MM.1S (cell line): ENCODE measurements at regions not wholly inside any gene's neighbourhood (a gene's known extent, or its start where the extent isn't known, plus 50 kb on each side); places are given as distances from the start of the nearest gene placed in this dataset.

ENCODE experiments used
- DNase-seq: peaks from one replicate; pipeline ENCODE4 v3.0.0-alpha.2; 2015
- H2AFZ ChIP-seq: fragments of 300-600 bp; sonication (generic); 2 replicates; pipeline ENCODE4 v1.6.0; 2016; ENCODE audit warnings: antibody characterized with exemption, low read length
- H3F3A ChIP-seq: fragments of 300-600 bp; sonication (generic); 2 replicates; pipeline ENCODE4 v1.6.1; 2016; ENCODE audit warnings: mild to moderate bottlenecking, antibody characterized with exemption, low read length, moderate library complexity, mixed read lengths; ENCODE audit not compliant: insufficient read depth
- H3K27ac ChIP-seq: fragments of 300-600 bp; sonication (generic); 2 replicates; pipeline ENCODE4 v1.5.1; 2016; ENCODE audit warnings: mild to moderate bottlenecking, low read length
- H3K27me3 ChIP-seq: fragments of 300-600 bp; sonication (generic); replicated peaks from 2 replicates; pipeline ENCODE4 v1.6.0; 2016; ENCODE audit warnings: low read length; ENCODE audit not compliant: insufficient read depth
- H3K36me3 ChIP-seq: fragments of 300-600 bp; sonication (generic); replicated peaks from 2 replicates; pipeline ENCODE4 v1.6.1; 2016; ENCODE audit warnings: mild to moderate bottlenecking, low read length, mixed read lengths; ENCODE audit not compliant: insufficient read depth
- H3K4me1 ChIP-seq: fragments of 300-600 bp; sonication (generic); 2 replicates; pipeline ENCODE4 v1.6.1; 2016; ENCODE audit warnings: low read length, mixed read lengths
- H3K4me2 ChIP-seq: fragments of 300-600 bp; sonication (generic); 2 replicates; pipeline ENCODE4 v1.6.0; 2016; ENCODE audit warnings: low read depth, low read length
- H3K4me3 ChIP-seq: fragments of 300-600 bp; sonication (generic); 2 replicates; pipeline ENCODE4 v1.5.1; 2016; ENCODE audit warnings: low read length, mixed read lengths
- H3K79me2 ChIP-seq: fragments of 300-600 bp; sonication (generic); 2 replicates; pipeline ENCODE4 v1.6.1; 2016; ENCODE audit warnings: mixed run types, low read length, mixed read lengths
- H3K9ac ChIP-seq: fragments of 300-600 bp; sonication (generic); 2 replicates; pipeline ENCODE4 v1.6.1; 2016; ENCODE audit warnings: low read length, mixed read lengths
- H3K9me2 ChIP-seq: fragments of 300-600 bp; sonication (generic); replicated peaks from 2 replicates; pipeline ENCODE4 v1.6.1; 2016; ENCODE audit warnings: mild to moderate bottlenecking, low read length, mixed read lengths; ENCODE audit not compliant: insufficient read depth
- H3K9me3 ChIP-seq: fragments of 300-600 bp; sonication (generic); replicated peaks from 2 replicates; pipeline ENCODE4 v1.6.1; 2016; ENCODE audit warnings: mild to moderate bottlenecking, low read length, mixed read lengths; ENCODE audit not compliant: insufficient read depth
- H4K20me1 ChIP-seq: fragments of 300-600 bp; sonication (generic); 2 replicates; pipeline ENCODE4 v1.6.1; 2016; ENCODE audit warnings: mild to moderate bottlenecking, low read length, moderate library complexity, mixed read lengths; ENCODE audit not compliant: insufficient read depth
- EZH2 ChIP-seq: fragments of 300-600 bp; sonication (generic); optimal IDR thresholded peaks from 2 replicates; pipeline ENCODE3; 2017; ENCODE audit warnings: low read depth, mild to moderate bottlenecking, antibody characterized with exemption, low read length, mixed read lengths
- EZH2phosphoT487 ChIP-seq: fragments of 300-600 bp; sonication (generic); IDR thresholded peaks from 2 replicates; pipeline ENCODE4 v1.6.1; 2018; ENCODE audit warnings: antibody characterized with exemption, low read length
- TF ChIP-seq, protein P1 (sequence below): fragments of 300-600 bp; sonication (generic); IDR thresholded peaks from 2 replicates; pipeline ENCODE4 v1.5.1; 2016; ENCODE audit warnings: antibody characterized with exemption, low read length, mixed read lengths

DNA sequence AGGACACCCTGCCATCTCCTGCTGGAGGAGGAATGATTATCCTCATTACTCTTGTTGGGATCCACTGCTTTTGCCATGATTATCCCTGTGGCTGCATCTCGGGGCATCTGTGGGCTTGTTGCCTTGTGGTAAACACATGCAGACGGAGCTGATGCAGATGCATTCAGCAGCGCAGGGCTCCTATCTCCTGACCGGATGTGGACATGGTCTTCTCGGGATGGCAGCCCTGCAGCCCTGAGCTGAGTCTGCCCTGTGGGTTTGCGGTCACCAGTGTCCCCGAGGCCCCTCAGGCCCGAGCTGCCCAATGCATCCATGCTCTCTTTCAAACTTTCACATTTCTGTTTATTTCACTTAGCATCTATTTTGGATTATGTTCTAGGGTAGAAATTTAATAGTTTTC lies 250.4 kb upstream of the IRX1 start:
- no peaks in the 10 kb centered on the region for H3K9me2 ChIP-seq
- H3K9ac ChIP-seq: no peak overlapping the region
- no peaks in the 10 kb centered on the region for H3K27me3 ChIP-seq
- H3K4me2 ChIP-seq: no peak overlapping the region
- H3K4me3 ChIP-seq: no peak overlapping the region
- H2AFZ ChIP-seq: no peak overlapping the region
- TF ChIP-seq EZH2: no peak
- TF ChIP-seq, protein P1, sequence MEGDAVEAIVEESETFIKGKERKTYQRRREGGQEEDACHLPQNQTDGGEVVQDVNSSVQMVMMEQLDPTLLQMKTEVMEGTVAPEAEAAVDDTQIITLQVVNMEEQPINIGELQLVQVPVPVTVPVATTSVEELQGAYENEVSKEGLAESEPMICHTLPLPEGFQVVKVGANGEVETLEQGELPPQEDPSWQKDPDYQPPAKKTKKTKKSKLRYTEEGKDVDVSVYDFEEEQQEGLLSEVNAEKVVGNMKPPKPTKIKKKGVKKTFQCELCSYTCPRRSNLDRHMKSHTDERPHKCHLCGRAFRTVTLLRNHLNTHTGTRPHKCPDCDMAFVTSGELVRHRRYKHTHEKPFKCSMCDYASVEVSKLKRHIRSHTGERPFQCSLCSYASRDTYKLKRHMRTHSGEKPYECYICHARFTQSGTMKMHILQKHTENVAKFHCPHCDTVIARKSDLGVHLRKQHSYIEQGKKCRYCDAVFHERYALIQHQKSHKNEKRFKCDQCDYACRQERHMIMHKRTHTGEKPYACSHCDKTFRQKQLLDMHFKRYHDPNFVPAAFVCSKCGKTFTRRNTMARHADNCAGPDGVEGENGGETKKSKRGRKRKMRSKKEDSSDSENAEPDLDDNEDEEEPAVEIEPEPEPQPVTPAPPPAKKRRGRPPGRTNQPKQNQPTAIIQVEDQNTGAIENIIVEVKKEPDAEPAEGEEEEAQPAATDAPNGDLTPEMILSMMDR: no peak
- no peak for TF ChIP-seq EZH2phosphoT487
- no peaks in the 10 kb centered on the region for H3K36me3 ChIP-seq
- H4K20me1 ChIP-seq: no peaks in the 10 kb centered on the region
- no peaks in the 10 kb centered on the region for H3F3A ChIP-seq
- H3K4me1 ChIP-seq: no peaks in the 10 kb centered on the region
- DNase-seq: no peak
- no peaks in the 10 kb centered on the region for H3K79me2 ChIP-seq
- H3K27ac ChIP-seq: no peak overlapping the region
- no peaks in the 10 kb centered on the region for H3K9me3 ChIP-seq

DNA sequence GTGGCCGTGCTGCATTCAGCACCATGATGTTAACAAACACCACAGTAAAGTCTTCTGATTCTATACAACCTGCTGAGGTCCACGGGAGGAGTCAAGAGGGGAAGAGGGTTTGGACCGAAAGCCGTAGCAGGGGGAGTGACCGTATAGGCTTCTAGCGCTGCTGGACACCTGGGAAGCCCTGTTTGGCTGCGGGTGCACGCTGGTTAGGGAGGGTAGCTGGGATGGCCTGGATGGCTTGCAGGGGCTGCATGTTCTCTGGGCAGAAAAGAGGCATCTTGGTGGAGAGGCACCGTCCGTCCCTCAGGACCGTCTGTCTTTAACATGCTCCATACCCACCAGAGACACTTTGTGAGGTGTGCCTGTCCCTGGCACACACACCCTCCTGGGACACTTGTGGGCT lies 251.0 kb upstream of the IRX1 start:
- no peak for DNase-seq
- Histone ChIP-seq H4K20me1 (no peaks in the 10 kb centered on the region), H3K9me3 (no peaks in the 10 kb centered on the region), H3K4me1 (no peaks in the 10 kb centered on the region), H3K4me2 (no peak overlapping the region), H3K36me3 (no peaks in the 10 kb centered on the region), H2AFZ (no peak overlapping the region), H3K27ac (no peak overlapping the region), H3F3A (no peaks in the 10 kb centered on the region), H3K9me2 (no peaks in the 10 kb centered on the region), H3K79me2 (no peaks in the 10 kb centered on the region), H3K4me3 (no peak overlapping the region), H3K9ac (no peak overlapping the region), H3K27me3 (no peaks in the 10 kb centered on the region)
- TF ChIP-seq EZH2phosphoT487: no peak
- TF ChIP-seq, protein P1: no peak
- TF ChIP-seq EZH2: no peak

DNA sequence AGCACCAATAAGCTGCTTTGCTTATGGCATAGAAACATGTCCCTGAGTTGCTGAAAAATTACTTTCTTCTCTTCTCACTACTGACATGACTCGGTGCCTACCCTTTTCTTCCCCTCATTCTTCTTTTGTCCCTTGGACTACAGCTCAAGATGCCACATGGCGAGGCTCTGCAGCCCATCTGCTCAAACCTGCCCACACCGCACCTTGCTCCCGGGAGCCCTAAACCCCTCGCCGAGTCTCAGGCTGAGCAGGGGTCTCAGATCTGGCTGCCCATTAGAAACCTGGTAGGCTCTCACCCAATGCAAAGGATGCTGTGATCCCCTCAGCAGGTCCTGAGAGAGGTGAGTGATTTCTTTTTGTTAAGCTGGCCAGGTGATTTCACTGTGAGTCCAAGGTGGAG lies 251.7 kb upstream of the IRX1 start:
- H3K4me1 ChIP-seq: no peaks in the 10 kb centered on the region
- no peaks in the 10 kb centered on the region for H4K20me1 ChIP-seq
- no peak overlapping the region for H2AFZ ChIP-seq
- no peaks in the 10 kb centered on the region for H3F3A ChIP-seq
- no peaks in the 10 kb centered on the region for H3K79me2 ChIP-seq
- no peaks in the 10 kb centered on the region for H3K27me3 ChIP-seq
- DNase-seq: no peak
- no peak overlapping the region for H3K9ac ChIP-seq
- H3K4me2 ChIP-seq: no peak overlapping the region
- TF ChIP-seq, protein P1: no peak
- TF ChIP-seq EZH2phosphoT487 (no peak), EZH2 (no peak)
- no peak overlapping the region for H3K27ac ChIP-seq
- no peaks in the 10 kb centered on the region for H3K36me3 ChIP-seq
- no peaks in the 10 kb centered on the region for H3K9me2 ChIP-seq
- H3K9me3 ChIP-seq: no peaks in the 10 kb centered on the region
- H3K4me3 ChIP-seq: no peak overlapping the region
